T47D (cell line): ENCODE measurements at regions not wholly inside any gene's neighbourhood (a gene's known extent, or its start where the extent isn't known, plus 50 kb on each side); places are given as distances from the start of the nearest gene placed in this dataset.

Source experiments
- DNase-seq, 2 experiments: peaks; one replicate each; pipeline versions ENCODE4 v3.0.0 to v3.0.0-alpha.2; 2011 to 2012; ENCODE audit warnings: low read depth in 1 of 2, low spot score in 1 of 2
- JUND ChIP-seq: IDR thresholded peaks from 2 replicates; pipeline ENCODE4 v1.6.1; 2012; ENCODE audit warnings: low read depth
- in situ Hi-C: cut with HindIII; loops from 2 replicates; pipeline ENCODE4 v1.10.0; 2016; ENCODE audit warnings: low sequenced_read_pairs, low pct_unique_long_range_greater_than_20kb

DNA sequence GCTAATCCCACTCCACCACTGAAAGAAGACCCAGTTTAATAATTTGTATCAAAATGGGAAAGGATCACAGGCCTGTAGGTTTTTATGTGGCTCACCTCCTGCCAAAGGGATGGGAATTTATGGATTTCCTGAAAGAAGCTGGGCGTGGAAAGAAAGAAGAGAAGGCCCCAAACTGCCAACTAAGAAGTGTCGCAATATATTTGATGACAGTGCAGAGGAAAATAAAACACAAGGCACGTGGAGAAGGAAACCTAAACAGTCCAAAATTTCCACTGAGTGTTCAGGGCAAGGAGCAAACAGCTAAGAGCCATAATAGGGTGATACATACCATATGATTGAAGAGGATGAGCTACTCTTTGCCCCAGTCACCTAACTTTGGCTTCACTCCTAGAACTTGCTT is 667.2 kb downstream of the GATA3 start:
- in situ Hi-C loops = no loop called here
- no peak for TF ChIP-seq JUND
- DNase-seq = peak in 1 of 2 experiments; percentile 20

DNA sequence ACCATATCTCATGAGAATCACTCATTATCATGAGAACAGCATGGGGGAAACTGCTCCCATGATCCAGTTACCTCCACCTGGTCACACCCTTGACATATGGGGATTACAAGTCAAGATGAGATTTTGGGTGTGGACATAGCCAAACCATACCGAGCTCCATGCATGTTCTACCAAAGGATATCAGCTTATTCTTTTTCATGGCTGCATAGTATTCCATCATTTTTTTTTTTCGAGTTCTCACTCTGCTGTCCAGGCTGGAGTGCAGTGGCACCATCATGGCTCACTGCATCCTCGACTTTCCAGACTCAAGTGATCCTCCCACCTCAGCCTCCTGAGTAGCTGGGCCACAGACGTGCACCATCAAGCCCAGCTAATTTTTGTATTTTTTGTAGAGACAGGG is 668.3 kb downstream of the GATA3 start:
- DNase-seq = no peak
- TF ChIP-seq JUND = no peak
- in situ Hi-C loops = no loop called here

- no peak for DNase-seq
- no peak for TF ChIP-seq JUND
- in situ Hi-C loops = no loop called here
These were observed 670.9 kb downstream of the GATA3 start for GRCh38 chr10:8725343-8725742.

GRCh38 chr10:8726084-8726778 is 671.7 kb downstream of the GATA3 start:
- in situ Hi-C loops = no loop called here
- peak in 1 of 2 experiments; percentile 70 for DNase-seq

DNA sequence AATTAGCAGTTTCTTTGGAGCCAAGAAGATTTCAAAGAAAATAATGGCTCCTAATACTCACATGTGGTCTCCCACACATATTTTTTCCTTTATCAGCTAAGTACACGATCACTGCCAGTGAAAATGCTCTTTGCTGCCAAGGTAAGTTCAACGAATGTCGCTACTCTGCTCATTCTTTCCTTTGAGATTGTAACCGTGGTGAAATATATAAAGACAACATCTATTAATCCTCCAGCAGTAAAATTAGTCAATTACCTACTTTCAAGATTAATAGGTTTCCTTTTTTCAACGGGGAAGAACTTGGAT is 672.2 kb downstream of the GATA3 start:
- DNase-seq = no peak
- in situ Hi-C loops = no loop called here
- no peak for TF ChIP-seq JUND

More at GRCh38 chr10:8726084-8726778, 671.7 kb downstream of the GATA3 start:
- no peak for TF ChIP-seq JUND

DNA sequence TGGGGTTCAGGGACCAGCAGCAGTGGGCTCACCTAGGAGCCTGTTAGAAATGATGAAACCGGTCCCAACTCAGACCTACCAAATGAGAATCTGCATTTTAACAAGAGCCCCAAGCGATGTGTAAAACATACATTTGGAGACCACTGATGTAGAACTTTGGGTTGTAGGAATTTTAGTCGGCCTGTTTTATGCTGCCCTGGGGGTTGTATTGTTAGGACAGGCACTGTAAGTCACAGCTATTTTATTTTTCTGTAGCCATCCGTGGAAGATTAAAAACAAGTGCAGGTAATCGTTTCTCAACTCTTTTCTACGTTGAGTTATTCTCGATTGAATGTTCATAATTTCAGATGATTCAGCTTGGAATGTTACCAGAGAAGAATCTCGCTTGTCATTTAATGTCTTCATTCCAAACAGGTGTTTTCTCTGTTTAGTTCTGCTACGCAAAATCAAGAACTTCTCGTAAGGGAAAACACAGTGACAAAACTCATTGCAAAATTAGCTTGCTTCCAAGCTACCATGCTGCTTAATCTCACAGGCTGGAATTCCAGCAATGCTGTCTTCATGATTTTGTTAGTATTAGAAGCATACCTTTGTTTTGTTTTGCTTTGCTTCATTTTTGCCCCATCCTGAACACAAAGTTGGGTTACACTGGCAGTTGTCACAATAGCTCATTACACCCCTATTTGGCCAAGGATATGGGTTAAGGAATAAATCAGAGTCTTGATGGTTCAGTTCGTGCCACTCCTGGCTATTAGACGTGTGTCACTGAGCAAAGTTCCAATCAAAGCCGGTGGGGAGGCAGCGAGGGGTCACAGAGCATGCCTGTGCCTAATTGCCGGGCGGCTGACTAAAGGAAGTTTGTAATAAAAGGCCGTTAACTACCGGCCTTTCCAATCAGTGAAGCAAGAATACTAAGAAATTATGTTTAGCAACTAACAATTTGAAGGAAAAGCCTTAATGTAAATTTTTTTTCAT is 676.9 kb downstream of the GATA3 start:
- no peak for DNase-seq
- in situ Hi-C loops = no loop called here
- no peak for TF ChIP-seq JUND

DNA sequence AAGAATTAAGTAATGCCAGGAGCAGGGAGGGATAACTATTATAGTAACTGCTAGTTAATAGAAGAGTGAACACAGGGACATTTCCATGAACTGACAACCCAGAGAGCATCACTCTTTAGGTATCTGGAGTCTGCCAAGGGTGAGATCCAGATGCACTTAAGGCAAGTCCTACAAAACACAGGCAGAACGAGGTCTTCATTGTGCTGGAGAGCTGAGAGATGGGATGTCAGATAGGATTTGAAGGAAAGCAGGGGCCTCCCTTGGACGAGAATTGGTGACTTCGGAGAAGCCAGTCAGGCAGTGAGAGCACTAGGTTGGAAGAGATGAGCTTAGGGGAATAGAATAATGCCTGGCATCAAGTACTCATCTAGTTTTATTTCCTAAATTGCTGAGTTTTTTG is 684.5 kb downstream of the GATA3 start:
- no peak for TF ChIP-seq JUND
- DNase-seq = no peak
- in situ Hi-C loops = no loop called here

GRCh38 chr10:8752146-8752843 is 697.8 kb downstream of the GATA3 start:
- peak; percentile 33 to 84 for DNase-seq
- in situ Hi-C loops = no loop called here
- TF ChIP-seq JUND = peak; percentile 19; the same call in 1 of the 2 replicates

GRCh38 chr10:8758029-8758428 is 703.5 kb downstream of the GATA3 start:
- DNase-seq = no peak
- TF ChIP-seq JUND = no peak
- in situ Hi-C loops = no loop called here

DNA sequence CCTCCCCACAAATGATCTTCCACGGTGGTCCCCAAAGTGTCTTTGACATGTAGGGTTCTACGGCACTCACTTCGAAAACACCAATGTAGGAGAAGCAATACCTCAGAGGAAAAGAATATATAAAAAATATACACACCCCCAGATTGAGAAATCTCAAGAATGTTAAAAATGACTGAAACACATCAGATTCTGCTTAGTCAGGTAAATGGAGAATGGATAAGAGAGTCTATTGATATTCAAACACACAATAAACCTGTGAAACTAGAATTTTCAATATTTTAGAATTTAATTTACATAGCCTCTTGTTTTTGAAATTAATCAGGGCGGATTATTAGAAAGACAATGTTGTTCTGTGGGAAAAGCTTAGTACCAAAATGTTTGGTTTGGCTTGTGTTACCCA is 712.4 kb downstream of the GATA3 start:
- TF ChIP-seq JUND = no peak
- in situ Hi-C loops = no loop called here
- DNase-seq = no peak

- DNase-seq = no peak
- in situ Hi-C loops = no loop called here
- no peak for TF ChIP-seq JUND
These were observed 713.1 kb downstream of the GATA3 start for GRCh38 chr10:8767591-8767990.

DNA sequence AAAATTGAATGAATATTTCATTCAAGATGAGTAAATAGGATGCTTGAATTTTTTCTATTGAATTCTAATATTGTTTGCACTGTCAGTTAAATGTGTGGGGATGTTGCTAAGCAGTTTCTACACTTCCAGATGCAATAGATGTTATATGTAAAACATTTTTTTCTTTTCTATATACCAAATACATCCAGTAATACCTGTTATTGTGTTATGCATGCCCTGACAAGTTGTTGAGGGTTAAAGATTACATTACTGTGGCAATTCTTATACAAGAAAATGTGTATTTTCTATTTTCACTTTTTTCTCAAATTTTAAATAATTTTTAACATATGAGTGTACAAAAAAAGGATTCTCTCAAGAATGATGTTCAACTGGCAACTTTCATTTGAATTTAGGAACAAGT is 713.9 kb downstream of the GATA3 start:
- no peak for TF ChIP-seq JUND
- DNase-seq = no peak
- in situ Hi-C loops = no loop called here

- no peak for DNase-seq
- in situ Hi-C loops = no loop called here
- TF ChIP-seq JUND = no peak
These were observed 714.4 kb downstream of the GATA3 start for GRCh38 chr10:8768852-8769251.
